Dermis blood vessel endothelial cell (primary cell): ENCODE measurements at regions not wholly inside any gene's neighbourhood (a gene's known extent, or its start where the extent isn't known, plus 50 kb on each side); places are given as distances from the start of the nearest gene placed in this dataset.

Source experiments
- DNase-seq: peaks from one replicate; pipeline ENCODE4 v3.0.0; 2010

- DNase-seq = peak; percentile 44
These were observed 295.0 kb upstream of the RORA start for GRCh38 chr15:61524086-61524485.

GRCh38 chr15:61522411-61522810, 293.3 kb upstream of the RORA start:
- DNase-seq = no peak

GRCh38 chr15:61521953-61522352, 292.9 kb upstream of the RORA start:
- DNase-seq = no peak

GRCh38 chr15:61519296-61519695, 290.2 kb upstream of the RORA start:
- no peak for DNase-seq

GRCh38 chr15:61518191-61518950, 289.3 kb upstream of the RORA start:
- DNase-seq = no peak

- DNase-seq = no peak
These were observed 288.7 kb upstream of the RORA start for GRCh38 chr15:61517776-61518175.

GRCh38 chr15:61517335-61517734, 288.2 kb upstream of the RORA start:
- DNase-seq = no peak

GRCh38 chr15:61511756-61512155, 282.7 kb upstream of the RORA start:
- no peak for DNase-seq

- DNase-seq = no peak
These were observed 282.0 kb upstream of the RORA start for GRCh38 chr15:61511089-61511488.

- DNase-seq = no peak
These were observed 280.3 kb upstream of the RORA start for GRCh38 chr15:61509327-61509840.

GRCh38 chr15:61503383-61503969, 274.4 kb upstream of the RORA start:
- DNase-seq = no peak

GRCh38 chr15:61501815-61502389, 272.8 kb upstream of the RORA start:
- DNase-seq = peak; percentile 15

GRCh38 chr15:61500951-61501620, 272.0 kb upstream of the RORA start:
- DNase-seq = no peak

GRCh38 chr15:61500523-61500922, 271.4 kb upstream of the RORA start:
- DNase-seq = no peak

GRCh38 chr15:61499376-61499775, 270.3 kb upstream of the RORA start:
- no peak for DNase-seq

GRCh38 chr15:61489571-61489970, 260.5 kb upstream of the RORA start:
- DNase-seq = no peak

GRCh38 chr15:61483599-61483998, 254.5 kb upstream of the RORA start:
- DNase-seq = no peak

- no peak for DNase-seq
These were observed 252.8 kb upstream of the RORA start for GRCh38 chr15:61481886-61482285.

GRCh38 chr15:61480863-61481262, 251.8 kb upstream of the RORA start:
- DNase-seq = no peak

- no peak for DNase-seq
These were observed 251.2 kb upstream of the RORA start for GRCh38 chr15:61480295-61480694.

- DNase-seq = no peak
These were observed 250.5 kb upstream of the RORA start for GRCh38 chr15:61479613-61480012.

GRCh38 chr15:61476741-61477140, 247.6 kb upstream of the RORA start:
- no peak for DNase-seq

GRCh38 chr15:61474796-61475195, 245.7 kb upstream of the RORA start:
- no peak for DNase-seq
